GM21360 (cell line): ENCODE measurements at regions not wholly inside any gene's neighbourhood (a gene's known extent, or its start where the extent isn't known, plus 50 kb on each side); places are given as distances from the start of the nearest gene placed in this dataset.
A peak's percentile ranks its signal among the peaks of the same experiment; 100 is the strongest.
"Not testable (repeated sequence)": the region's sequence is repeated elsewhere in the genome, so short reads cannot be mapped to it uniquely, and the experiment has no call there.

Experiments used
- ATAC-seq: cut with Tn5 transposase; IDR thresholded peaks from one replicate; pipeline ENCODE4 v1.9.1; 2021; ENCODE audit warnings: mild to moderate bottlenecking, moderate library complexity; ENCODE audit not compliant: unreplicated experiment

DNA sequence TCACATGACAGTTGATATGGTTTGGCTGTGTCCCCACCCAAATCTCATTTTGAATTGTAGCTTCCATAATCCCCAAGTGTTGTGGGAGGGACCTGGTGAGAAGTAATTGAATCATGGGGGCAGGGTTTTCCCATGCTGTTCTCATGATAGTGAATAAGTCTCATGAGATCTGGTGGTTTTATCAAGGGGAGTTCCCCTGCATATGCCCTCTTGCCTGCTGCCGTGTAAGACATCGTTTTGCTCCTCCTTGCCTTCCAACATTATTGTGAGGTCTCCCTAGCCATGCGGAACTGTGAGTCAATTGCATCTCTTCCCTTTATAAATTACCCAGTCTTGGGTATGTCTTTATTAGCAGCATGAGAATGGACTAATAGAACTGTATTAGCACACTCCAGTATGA is 382.4 kb upstream of the PODXL start:
- not testable (repeated sequence) for ATAC-seq

DNA sequence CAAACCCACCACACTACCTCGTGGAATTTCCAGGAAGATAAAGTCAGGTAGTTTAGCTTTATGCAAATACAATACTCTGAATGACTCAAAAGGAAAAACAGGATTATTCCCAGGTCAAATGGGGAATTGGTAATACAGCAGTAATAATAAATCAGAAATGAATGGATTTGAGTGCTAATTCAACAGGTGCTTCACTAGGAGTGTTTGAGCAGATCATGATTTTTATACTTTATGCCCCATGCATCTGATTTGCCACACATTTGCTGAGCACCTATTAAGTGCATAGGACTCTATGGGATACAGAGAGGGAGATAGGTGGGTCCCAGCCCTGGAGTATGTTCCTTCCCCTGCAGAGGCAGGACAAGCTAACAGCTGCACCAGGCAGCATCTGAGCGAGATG is 381.4 kb upstream of the PODXL start:
- no peak for ATAC-seq

DNA sequence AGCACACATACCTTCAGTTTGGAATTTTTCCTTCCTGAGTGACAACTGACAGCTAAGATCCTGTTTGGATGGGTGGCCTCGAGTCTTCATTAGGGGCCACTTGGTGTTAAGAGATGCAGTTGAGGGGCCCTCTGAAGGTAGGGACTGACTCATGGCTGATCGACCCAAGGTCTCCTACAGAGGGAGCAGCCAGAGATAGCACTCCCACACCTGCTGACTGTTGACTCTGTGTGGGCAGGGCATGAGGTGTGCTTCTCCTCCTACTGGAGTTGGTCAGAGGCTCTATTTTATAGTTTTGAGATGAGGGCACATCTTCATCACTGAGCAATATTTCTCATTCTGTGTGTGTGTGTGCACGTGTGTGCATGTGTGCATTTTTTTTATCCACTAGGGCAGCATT is 378.8 kb upstream of the PODXL start:
- no peak for ATAC-seq

DNA sequence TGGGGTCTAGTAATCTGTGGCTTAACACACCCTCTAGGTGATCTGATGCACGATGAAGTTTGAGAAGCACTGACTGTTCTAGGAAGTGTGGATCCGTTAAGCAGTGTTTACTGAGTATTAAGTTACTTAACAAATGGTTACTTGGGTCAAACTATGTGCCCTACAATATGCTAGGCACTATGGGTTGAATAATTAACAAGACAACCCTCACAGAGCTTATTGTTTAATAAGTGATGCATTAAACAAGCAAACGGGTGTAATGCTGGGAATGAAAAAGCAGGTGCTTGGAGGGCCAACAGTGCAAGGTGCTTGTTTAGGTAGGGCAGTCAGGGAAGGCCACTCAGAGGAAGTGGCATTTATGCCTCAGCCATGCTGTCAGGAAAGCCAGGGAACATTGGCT is 378.0 kb upstream of the PODXL start:
- ATAC-seq = no peak

DNA sequence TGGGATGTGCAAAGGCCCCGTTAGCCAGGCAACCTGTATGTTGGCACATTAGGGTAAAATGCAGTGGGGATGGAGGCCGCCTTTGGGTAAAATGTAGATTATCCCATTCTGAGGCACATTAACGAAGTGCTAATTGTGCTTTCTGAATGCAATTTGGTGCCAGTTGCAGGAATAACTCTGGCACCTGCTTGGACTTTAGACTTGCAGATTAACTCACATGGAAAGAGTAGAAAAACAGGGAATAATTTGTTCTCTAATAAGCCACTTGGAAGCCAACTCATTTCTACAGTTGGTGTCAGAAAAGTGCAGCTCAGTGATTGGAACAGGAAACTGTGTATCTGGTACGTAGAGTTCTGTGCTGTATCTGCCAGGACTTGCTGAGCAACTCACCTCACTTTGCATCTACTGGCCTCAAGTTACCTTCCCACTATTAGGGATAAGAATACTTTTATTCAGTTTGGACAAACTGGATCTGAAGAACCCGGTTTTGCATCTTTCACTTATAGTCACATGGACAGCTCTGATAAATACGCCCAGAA is 377.4 kb upstream of the PODXL start:
- no peak for ATAC-seq

DNA sequence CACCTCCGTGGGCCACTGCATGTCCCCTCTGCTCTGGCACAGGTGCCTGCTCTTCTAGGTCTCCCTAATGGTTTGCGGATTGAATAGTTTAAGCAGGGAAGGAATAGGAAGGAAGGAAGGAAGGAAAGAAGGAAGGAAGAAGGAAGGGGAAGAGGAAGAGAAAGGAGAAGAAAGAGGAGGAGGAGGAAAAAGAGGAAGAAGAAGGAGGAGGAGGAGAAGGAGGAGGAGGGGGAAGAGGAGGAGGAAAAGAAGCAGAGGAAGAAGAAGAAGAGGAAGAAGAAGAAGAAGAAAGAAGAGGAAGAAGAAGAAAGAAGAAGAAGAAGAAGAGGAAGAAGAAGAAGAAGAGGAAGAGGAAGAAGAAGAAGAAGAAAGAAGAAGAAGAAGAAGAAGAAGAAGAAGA is 376.8 kb upstream of the PODXL start:
- ATAC-seq = not testable (repeated sequence)

DNA sequence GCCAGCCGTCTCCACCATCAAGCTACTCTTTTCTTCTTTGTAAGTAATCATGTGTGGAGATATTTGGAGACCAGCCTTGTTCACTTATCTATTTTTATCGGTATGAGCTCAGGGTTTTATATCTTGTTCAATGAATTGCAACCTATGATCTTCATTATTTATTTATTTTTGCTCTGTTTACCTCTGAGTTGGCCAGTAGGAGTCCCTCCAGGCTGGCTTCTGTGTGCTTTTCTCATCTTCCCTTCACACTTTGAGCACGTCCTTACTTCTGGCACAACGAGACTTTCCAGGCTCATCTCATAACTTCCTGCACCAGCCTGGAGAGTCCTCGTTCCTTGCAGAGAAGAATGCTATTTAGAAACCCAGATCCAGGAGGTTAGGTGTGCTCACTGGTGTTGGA is 375.8 kb upstream of the PODXL start:
- no peak for ATAC-seq

DNA sequence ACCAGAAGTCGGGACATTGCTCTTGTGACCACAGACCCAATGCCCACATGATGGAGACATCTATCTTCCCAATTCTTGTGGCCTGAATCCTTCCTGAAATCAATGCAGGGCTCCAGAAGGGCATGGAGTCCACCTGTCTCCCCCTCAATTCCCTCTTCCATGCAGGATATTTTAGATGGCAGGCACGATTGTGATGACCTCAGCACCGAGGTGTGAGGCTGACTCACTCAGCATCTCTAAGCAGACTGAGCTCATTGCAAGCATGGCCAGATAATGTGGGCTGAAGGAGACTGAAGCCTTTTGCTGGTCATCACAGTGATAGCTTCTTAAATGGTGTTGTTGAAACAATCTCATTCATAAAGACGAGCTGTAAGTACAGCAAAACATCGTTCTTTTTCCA is 374.9 kb upstream of the PODXL start:
- no peak for ATAC-seq

DNA sequence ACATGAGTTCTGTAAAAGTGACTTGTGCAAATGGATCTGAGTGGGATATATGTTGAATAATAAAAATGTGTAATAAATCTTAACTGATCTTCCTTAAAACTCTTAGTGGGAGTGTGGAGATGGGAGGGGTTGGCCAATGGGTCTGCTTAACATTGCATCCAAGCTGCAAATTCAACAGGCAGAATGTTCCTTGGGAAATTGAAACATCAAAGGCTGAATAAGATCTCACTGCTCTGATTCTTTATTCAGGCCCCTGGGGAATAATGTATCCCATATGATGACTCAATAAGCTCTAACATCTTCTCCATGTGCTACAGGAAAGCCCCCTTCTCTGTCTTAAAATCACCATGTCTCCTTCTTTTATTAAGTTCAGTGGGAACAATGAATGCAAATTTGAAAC is 373.2 kb upstream of the PODXL start:
- ATAC-seq = no peak

DNA sequence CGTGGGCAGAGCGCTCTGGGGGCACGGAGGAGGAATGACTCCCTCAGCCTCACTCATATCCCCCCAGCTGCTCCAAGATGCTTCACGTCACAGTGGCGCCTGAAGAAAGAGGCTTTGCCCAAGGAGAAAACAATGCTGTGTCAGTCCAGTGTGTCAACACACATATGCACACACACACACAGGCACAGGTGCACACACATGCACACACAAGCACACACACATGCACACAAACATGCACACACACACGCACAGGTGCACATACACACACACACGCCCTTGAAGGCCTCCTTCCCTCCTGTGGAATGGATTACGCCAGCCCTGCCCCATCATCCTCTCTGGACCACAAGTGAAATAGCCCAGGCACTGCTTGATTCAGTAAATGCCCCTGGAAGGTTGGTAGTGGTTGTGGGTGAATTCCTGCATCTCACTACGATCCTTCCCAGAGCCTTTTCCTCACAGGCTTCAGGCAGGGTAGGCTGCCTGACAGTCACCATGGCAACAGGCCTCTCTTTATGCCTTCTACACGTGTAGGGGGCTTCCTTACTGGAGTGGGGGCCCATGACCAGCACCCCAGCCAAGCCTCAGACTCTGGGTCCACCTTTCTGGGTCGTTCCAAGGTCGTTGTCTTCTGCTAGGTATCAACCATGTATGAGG is 371.5 kb upstream of the PODXL start:
- no peak for ATAC-seq

DNA sequence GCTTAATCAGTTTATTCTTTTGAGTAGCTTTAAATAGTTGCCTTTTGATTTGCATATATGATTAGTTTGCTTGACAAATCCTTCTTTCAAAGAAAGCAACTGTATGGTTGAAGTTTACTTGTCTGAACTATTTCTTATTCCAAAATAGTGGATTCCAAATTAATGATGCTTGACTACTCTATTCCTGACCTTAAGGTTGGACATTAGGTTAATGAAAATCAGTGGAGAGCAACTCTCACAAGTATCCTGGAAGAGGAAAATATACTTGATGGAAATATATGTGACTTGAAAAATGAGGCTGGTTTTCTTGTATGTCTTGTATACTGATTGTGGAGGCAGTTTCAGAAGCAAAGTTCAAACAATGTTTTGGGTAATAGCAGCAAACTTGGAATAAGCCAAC is 369.2 kb upstream of the PODXL start:
- no peak for ATAC-seq

DNA sequence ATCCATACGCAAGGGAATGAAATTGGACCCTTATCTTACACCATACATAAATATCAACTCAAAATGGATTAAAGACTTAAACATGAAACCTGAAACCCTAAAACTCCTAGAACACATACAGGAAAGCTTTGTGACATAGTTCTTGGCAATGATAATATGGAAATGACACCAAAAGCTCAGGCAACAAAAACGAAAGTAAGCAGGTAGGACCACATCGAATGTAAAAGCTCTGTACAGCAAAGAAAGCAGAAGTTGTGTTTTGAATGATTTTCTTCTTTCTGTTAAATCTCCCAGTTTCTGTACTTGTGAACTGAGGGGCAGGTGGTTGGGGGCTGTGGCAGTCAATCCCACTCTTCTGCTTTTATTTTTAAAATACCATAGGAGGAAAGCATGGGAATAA is 368.4 kb upstream of the PODXL start:
- no peak for ATAC-seq

DNA sequence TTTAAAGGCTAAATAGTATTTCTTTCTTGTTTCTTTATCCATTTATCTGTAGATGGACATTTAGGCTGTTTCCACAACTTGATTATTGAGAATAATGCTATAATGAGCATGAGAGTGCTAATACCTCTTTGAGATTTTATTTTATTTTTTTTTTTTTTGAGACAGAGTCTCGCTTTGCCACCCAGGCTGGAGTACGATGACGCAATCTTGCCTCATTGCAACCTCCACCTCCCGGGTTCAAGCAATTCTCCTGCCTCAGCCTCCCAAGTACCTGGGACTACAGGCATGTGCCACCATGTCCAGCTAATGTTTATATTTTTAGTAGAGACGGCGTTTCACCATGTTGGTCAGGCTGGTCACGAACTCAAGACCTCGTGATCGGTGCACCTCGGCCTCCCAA is 366.5 kb upstream of the PODXL start:
- ATAC-seq = not testable (repeated sequence)

DNA sequence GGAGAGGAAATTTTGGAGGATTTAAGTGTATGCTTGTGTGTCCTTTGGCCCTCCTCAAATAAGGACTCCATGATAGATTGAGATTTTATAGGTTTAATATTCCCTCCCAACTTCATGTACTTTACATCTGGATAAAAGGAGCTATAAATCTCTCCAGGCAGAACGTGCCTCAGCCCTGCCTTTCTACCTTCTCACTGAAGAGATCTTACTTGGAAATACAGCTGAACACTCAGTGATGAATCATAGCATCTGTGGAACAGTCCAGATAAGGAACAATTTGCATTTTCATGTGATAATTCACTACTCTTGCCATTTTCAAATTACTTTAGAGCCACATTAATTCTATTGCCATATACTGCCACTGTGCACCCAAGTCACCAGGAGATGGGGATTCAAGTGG is 364.6 kb upstream of the PODXL start:
- no peak for ATAC-seq

DNA sequence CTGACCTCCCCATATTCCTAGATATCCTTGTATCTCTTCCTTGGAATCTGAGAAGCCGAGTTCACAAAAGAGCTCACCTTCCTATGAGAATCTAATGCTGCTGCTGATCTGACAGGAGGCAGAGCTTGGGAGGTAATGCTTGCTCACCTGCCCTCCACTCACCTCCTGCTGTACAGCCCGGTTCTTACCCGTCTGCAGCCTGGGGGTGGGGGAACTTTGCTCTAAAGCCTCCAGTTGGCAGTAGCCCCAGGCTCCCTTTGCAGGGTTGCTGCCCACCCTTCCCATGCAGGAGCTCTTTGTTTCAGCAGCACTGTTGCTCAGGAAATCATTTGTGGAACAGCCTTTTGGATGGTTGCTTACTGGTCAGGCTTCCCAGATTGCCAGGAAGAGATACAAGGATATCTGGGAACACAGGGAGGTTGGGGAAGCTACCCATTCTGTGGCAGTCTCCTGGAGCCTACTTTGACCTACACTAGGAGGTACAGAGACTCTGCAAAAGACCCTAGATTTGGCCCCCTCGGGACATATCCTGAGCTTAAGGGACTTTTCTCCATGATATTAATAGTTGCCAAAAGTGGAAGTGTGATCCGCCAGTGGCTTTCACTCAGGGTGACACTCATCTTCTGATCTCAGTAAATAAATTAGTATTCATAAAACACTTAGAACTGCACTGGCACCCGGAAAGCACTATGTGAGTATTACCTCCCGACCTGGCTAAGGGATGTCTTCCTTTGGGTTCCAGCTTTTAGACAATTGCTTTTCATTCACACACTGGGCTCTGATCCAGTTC is 363.7 kb upstream of the PODXL start:
- peak; percentile 60 for ATAC-seq

DNA sequence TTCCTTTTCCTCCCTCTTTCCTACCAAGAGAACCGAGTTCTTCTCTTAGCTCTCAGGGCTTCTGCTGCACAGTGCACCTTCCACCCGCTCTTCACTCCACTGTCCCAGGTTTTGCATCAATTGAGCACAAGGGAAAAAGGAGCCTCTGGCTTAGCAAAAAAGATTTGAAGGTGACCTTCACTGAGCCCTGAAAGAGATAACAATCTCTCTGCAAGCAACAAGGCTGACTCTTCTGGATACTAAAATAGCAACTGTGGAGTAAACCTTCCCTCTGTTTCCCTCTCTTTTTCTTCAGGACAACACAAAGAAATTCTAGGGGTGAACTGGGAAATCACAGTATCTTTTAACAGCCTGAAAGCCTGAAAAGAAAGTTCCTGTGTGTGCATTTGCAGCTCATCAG is 354.7 kb upstream of the PODXL start:
- ATAC-seq = no peak

DNA sequence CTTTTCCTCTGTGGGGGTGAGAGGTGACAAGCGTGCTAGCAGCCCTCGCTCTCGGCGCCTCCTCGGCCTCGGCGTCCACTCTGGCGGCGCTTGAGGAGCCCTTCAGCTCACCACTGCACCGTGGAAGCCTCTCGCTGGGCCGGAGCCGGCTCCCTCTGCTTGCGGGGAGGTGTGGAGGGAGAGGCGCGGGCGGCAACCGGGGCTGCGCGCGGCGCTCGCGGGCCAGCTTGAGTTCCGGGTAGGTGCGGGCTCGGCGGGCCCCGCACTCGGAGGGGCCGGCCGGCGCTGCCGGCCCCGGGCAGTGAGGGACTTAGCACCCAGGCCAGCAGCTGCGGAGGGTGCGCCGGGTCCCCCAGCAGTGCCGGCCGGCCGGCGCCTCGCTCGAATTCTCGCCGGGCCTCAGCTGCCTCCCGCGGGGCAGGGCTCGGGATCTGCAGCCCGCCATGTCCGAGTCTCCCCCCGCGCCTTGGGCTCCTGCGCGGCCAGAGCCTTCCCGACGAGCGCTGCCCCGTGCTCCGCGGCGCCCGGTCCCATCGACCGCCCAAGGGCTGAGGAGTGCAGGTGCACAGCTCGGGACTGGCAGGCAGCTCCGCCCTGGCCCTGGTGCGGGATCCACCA is 352.8 kb upstream of the PODXL start:
- no peak for ATAC-seq

DNA sequence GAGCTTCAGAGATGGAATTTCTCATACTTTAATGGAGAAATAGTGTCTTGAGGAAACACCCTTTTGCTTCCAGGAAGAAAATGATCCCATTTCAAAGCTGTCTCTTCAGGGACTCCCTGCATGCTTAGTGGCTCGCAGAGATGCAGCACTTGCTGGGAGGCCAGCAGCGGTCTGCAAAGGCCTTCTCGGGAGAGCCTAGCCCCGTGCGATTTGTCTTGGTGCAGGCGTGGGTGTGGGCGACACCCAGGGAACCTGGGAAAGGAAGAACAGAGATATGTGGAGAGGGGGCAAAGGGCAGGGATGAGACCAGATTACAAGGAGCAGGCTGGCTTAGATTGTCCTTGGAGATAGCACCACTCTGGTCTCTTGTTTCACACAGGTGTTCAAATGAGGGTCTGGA is 352.3 kb upstream of the PODXL start:
- no peak for ATAC-seq

DNA sequence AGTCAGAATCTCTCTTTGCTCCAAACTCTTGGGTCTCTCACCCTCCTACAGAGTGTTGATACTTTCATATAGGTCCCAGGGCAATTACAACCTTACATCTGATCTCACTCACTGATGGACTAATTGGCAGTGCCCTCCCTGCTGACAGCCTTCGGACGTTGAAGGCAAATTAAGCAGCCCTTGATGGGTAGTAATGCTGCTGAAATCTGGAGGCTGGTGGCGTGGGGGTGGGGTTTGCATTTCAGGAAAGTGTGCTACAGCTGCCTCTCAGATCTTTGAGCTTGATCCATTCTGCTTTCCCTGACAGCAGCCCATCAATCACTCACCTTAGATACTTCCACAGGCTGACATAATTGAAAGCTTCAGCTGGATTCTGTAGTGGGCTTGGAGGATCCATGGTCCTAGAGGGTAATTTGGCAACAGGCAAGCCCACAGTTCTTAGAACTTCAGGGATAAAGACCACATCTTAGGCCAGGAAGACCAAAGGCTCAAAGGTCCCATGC is 349.1 kb upstream of the PODXL start:
- ATAC-seq = no peak

DNA sequence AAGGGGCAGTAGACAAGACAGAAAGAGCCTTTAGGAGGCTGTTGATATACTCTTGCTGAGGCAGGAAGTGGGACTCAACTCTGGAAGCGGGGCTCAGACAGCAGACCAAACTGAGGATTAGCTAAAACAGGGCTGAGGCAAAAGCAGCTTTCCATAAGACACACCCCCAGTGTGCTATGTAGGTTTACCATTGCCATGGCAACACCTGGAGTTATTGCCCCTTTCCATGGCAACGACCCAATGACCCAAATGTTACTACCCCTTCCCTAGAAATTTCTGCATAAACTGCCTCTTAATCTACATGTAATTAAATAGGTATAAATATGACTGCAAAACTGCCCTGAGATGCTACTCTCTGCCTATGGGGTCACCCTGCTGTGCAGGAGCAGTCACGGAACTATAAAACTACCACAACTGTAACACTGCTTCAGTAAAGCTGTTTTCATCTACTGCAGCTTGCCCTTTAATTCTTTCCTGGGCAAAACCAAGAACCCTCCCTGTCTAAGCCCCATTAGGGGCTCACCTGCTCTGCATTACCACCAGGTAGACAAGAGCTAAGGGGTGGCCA is 348.4 kb upstream of the PODXL start:
- ATAC-seq = no peak

DNA sequence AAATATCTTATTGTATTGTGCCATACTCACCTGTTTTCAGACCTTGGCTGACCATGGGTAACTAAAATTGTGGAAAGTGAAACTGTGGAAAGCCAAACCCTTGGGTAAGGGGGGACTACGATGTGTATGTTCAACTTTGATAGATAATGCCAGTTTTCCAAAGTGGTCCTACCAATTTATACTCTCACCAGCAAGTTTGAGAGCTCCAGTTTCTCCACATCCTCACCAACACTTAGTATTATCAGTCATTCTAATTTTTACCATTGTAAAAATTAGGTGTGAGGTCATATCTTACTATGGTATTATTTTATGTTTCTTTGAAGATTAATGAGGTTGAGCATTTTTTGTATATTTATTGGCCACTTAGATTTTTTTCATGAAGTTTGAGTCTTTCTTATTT is 346.9 kb upstream of the PODXL start:
- no peak for ATAC-seq
